Gastrocnemius medialis (tissue), 4 donors: ENCODE measurements at regions not wholly inside any gene's neighbourhood (a gene's known extent, or its start where the extent isn't known, plus 50 kb on each side); places are given as distances from the start of the nearest gene placed in this dataset.

Experiments
- ATAC-seq, 2 donors: fragments of 150-250 bp; one replicate each; pipeline ENCODE4 v1.9.1; 2016
- DNase-seq, 2 donors: peaks; one replicate each; pipeline ENCODE4 v3.0.0-alpha.2; 2019
- H3K27ac ChIP-seq, 4 donors: fragments of 200-600 bp; sonication (generic); 1 replicate in 1 of 4; 2 replicates in 3 of 4; pipeline ENCODE4 v1.5.1; 2016 to 2018; ENCODE audit warnings: mild to moderate bottlenecking in 2 of 4, moderate library complexity in 1 of 4
- H3K27me3 ChIP-seq, 3 donors: fragments of 200-600 bp; sonication (generic) in 2 of 3; 1 replicate in 1 of 3; 2 replicates in 2 of 3; pipeline versions ENCODE4 v1.5.1 to v1.6.0; 2016 to 2019; ENCODE audit warnings: mild to moderate bottlenecking in 1 of 3, moderate library complexity in 1 of 3
- H3K36me3 ChIP-seq, 2 donors: fragments of 200-600 bp; sonication (generic) in 1 of 2; one replicate each; pipeline ENCODE4 v1.5.1; 2017 to 2018
- H3K4me1 ChIP-seq, 2 donors: fragments of 200-600 bp; sonication (generic) in 1 of 2; one replicate each; pipeline ENCODE4 v1.5.1; 2016 to 2017; ENCODE audit warnings: mild to moderate bottlenecking in 2 of 2
- H3K4me3 ChIP-seq, 4 donors: fragments of 200-600 bp; sonication (generic) in 3 of 4; 1 replicate in 1 of 4; 2 replicates in 3 of 4; pipeline ENCODE4 v1.5.1; 2016 to 2019; ENCODE audit warnings: mild to moderate bottlenecking in 2 of 4
- H3K9me3 ChIP-seq, 3 donors: fragments of 200-600 bp; sonication (generic) in 2 of 3; 1 replicate in 1 of 3; 2 replicates in 2 of 3; pipeline ENCODE4 v1.5.1; 2016 to 2019
- CTCF ChIP-seq, 5 experiments: fragments of 450-650 bp in 3 of 5; fragments of 200-600 bp in 2 of 5; sonication (generic) in 2 of 5; IDR thresholded peaks in 4 of 5; conservative IDR thresholded peaks in 1 of 5; 1 replicate in 4 of 5; 2 replicates in 1 of 5; pipeline ENCODE4 v1.5.1; 2016 to 2019; ENCODE audit warnings: antibody characterized with exemption in 5 of 5, mild to moderate bottlenecking in 3 of 5, moderate library complexity in 3 of 5
- POLR2A ChIP-seq, 2 donors: fragments of 450-650 bp; IDR thresholded peaks; one replicate each; pipeline ENCODE4 v1.6.1; 2017; ENCODE audit warnings: antibody characterized with exemption in 2 of 2, mild to moderate bottlenecking in 2 of 2, moderate library complexity in 2 of 2
- in situ Hi-C, 4 donors: fragments of 200-750 bp; cut with MboI; loops; one replicate each; pipeline versions ENCODE4 v1.15.0 to v1.8.0; 2017; ENCODE audit warnings: low sequenced_read_pairs in 4 of 4
- intact Hi-C: fragments of 100-400 bp; cut with DNase I; formaldehyde crosslinking; loops from one replicate; pipeline ENCODE4 v1.15.1; 2023; ENCODE audit warnings: low total_unique reads

GRCh38 chr21:27079636-27080240 lies 112.8 kb upstream of the ADAMTS5 start:
- Histone ChIP-seq H3K27ac (no peak overlapping the region), H3K4me1 (peaks cover 13 to 18% of the 10 kb centered on the region in 2 donors), H3K4me3 (no peak overlapping the region), H3K36me3 (no peaks in the 10 kb centered on the region), H3K9me3 (no peaks in the 10 kb centered on the region), H3K27me3 (no peaks in the 10 kb centered on the region)
- in situ Hi-C loops (no loop called here), intact Hi-C loops (loop anchor here (10.0 kb wide), 1 partner anchor 105 kb away; no protein-coding TSS in a partner anchor)
- no peak for ATAC-seq
- TF ChIP-seq CTCF (IDR thresholded peaks at IDR 0.05 in 4 of 5, conservative IDR thresholded peaks at IDR 0.05 in 1 of 5) (no peak), POLR2A (IDR thresholded peaks at IDR 0.05) (no peak)
- no peak for DNase-seq

GRCh38 chr21:27078915-27079314 lies 112.0 kb upstream of the ADAMTS5 start:
- no peak for DNase-seq
- intact Hi-C loops (loop anchor here (10.0 kb wide), 1 partner anchor 104 kb away; no protein-coding TSS in a partner anchor), in situ Hi-C loops (no loop called here)
- Histone ChIP-seq H3K9me3 (no peaks in the 10 kb centered on the region), H3K27ac (no peak overlapping the region), H3K36me3 (no peaks in the 10 kb centered on the region), H3K4me1 (peaks cover 13 to 15% of the 10 kb centered on the region in 2 donors), H3K27me3 (no peaks in the 10 kb centered on the region), H3K4me3 (no peak overlapping the region)
- no peak for TF ChIP-seq CTCF (IDR thresholded peaks at IDR 0.05 in 4 of 5, conservative IDR thresholded peaks at IDR 0.05 in 1 of 5)
- no peak for TF ChIP-seq POLR2A (IDR thresholded peaks at IDR 0.05)
- ATAC-seq: no peak

- TF ChIP-seq POLR2A (IDR thresholded peaks at IDR 0.05) (no peak), CTCF (IDR thresholded peaks at IDR 0.05 in 4 of 5, conservative IDR thresholded peaks at IDR 0.05 in 1 of 5) (no peak)
- intact Hi-C loops: loop anchor here (10.0 kb wide), 1 partner anchor 103 kb away; no protein-coding TSS in a partner anchor
- ATAC-seq (peak; percentile 64 to 95), DNase-seq (peak; percentile 24 to 36)
- Histone ChIP-seq H3K9me3 (no peaks in the 10 kb centered on the region), H3K36me3 (no peaks in the 10 kb centered on the region), H3K27me3 (no peaks in the 10 kb centered on the region), H3K4me1 (peaks cover 13 to 15% of the 10 kb centered on the region in 2 donors), H3K4me3 (no peak overlapping the region), H3K27ac (no peak overlapping the region)
- in situ Hi-C loops: no loop called here
Measured at GRCh38 chr21:27077501-27077900, 110.6 kb upstream of the ADAMTS5 start.

- H3K9me3 ChIP-seq: no peaks in the 10 kb centered on the region
- peaks cover 13 to 15% of the 10 kb centered on the region in 2 donors for H3K4me1 ChIP-seq
- intact Hi-C loops: loop anchor here (10.0 kb wide), 1 partner anchor 101 kb away; no protein-coding TSS in a partner anchor
- ATAC-seq: no peak
- no peak overlapping the region for H3K4me3 ChIP-seq
- TF ChIP-seq CTCF (IDR thresholded peaks at IDR 0.05 in 4 of 5, conservative IDR thresholded peaks at IDR 0.05 in 1 of 5) (no peak), POLR2A (IDR thresholded peaks at IDR 0.05) (no peak)
- in situ Hi-C loops: no loop called here
- no peaks in the 10 kb centered on the region for H3K27me3 ChIP-seq
- H3K27ac ChIP-seq: no peak overlapping the region
- no peak for DNase-seq
- H3K36me3 ChIP-seq: no peaks in the 10 kb centered on the region
Measured at GRCh38 chr21:27076025-27076424, 109.1 kb upstream of the ADAMTS5 start.
